WTC11 (cell line): ENCODE measurements at regions not wholly inside any gene's neighbourhood (a gene's known extent, or its start where the extent isn't known, plus 50 kb on each side); places are given as distances from the start of the nearest gene placed in this dataset.

Experiments used
- ATAC-seq: fragments of 200-7000 bp; cut with Tn5 transposase; 2 replicates; pipeline ENCODE4 v1.10.0; 2021; ENCODE audit warnings: mild to moderate bottlenecking, moderate library complexity
- CTCF ChIA-PET: fragments of 300-600 bp; sonication (Branson Sonifier 250); formaldehyde crosslinking; loops from one replicate; lab custom pipeline; 2021; ENCODE audit warnings: antibody characterized with exemption; lab: Charles Lee
- POLR2A ChIA-PET: fragments of 350-600 bp; sonication (Branson Sonifier 250); formaldehyde crosslinking; loops from one replicate; lab custom pipeline; 2021; ENCODE audit warnings: antibody characterized with exemption; lab: Charles Lee
- DNase-seq: peaks from one replicate; pipeline ENCODE4 v3.0.0; 2021; ENCODE audit warnings: low spot score
- H3K27ac Mint-ChIP-seq: 2 replicates; pipeline ENCODE4 v1.8.0; 2021; ENCODE audit warnings: mixed read lengths
- H3K27me3 Mint-ChIP-seq: 2 replicates; pipeline ENCODE4 v1.8.0; 2021; ENCODE audit warnings: low read depth, mild to moderate bottlenecking, moderate library complexity, mixed read lengths
- H3K36me3 Mint-ChIP-seq: 2 replicates; pipeline ENCODE4 v1.8.0; 2021; ENCODE audit warnings: mixed read lengths
- H3K4me1 Mint-ChIP-seq: 2 replicates; pipeline ENCODE4 v1.8.0; 2022; ENCODE audit warnings: mixed read lengths
- H3K4me3 Mint-ChIP-seq: 2 replicates; pipeline ENCODE4 v1.8.0; 2021; ENCODE audit warnings: mild to moderate bottlenecking, moderate library complexity, mixed read lengths
- H3K9me3 Mint-ChIP-seq: 2 replicates; pipeline ENCODE4 v1.8.0; 2021; ENCODE audit warnings: mixed read lengths
- AFF4 ChIP-seq: sonication (generic); formaldehyde crosslinking; IDR thresholded peaks from 2 replicates; pipeline ENCODE4 v1.8.1; 2023; ENCODE audit warnings: mild to moderate bottlenecking, missing genetic modification reagents, borderline replicate concordance
- ARID4B ChIP-seq: sonication (generic); formaldehyde crosslinking; IDR thresholded peaks from 2 replicates; pipeline ENCODE4 v1.8.0; 2023; ENCODE audit warnings: missing genetic modification reagents, mild to moderate bottlenecking, borderline replicate concordance
- ATF3 ChIP-seq: sonication (generic); formaldehyde crosslinking; conservative IDR thresholded peaks from 2 replicates; pipeline ENCODE4 v1.8.1; 2022; ENCODE audit warnings: mild to moderate bottlenecking, missing genetic modification reagents
- EMX1 ChIP-seq: fragments of 250-450 bp; sonication (Bioruptor Pico); IDR thresholded peaks from 2 replicates; pipeline ENCODE4 v1.8.0; 2021; ENCODE audit warnings: mild to moderate bottlenecking
- FOXP4 ChIP-seq: sonication (generic); formaldehyde crosslinking; IDR thresholded peaks from 2 replicates; pipeline ENCODE4 v1.8.0; 2022; ENCODE audit warnings: mild to moderate bottlenecking, missing genetic modification reagents
- JAZF1 ChIP-seq: fragments of 250-450 bp; sonication (Bioruptor Pico); IDR thresholded peaks from 2 replicates; pipeline ENCODE4 v1.9.0; 2021; ENCODE audit warnings: moderate library complexity, mild to moderate bottlenecking, inconsistent platforms
- JUN ChIP-seq: sonication (generic); formaldehyde crosslinking; IDR thresholded peaks from 2 replicates; pipeline ENCODE4 v1.8.0; 2023; ENCODE audit warnings: mild to moderate bottlenecking, missing genetic modification reagents
- NFE2L1 ChIP-seq: sonication (generic); formaldehyde crosslinking; IDR thresholded peaks from 2 replicates; pipeline ENCODE4 v1.8.1; 2023; ENCODE audit warnings: missing genetic modification reagents
- OVOL2 ChIP-seq: fragments of 250-450 bp; sonication (Bioruptor Pico); IDR thresholded peaks from 2 replicates; pipeline ENCODE4 v1.9.0; 2021; ENCODE audit warnings: mild to moderate bottlenecking, borderline replicate concordance
- PRRX2 ChIP-seq: fragments of 250-450 bp; sonication (Bioruptor Pico); IDR thresholded peaks from 2 replicates; pipeline ENCODE4 v1.8.0; 2021; ENCODE audit warnings: mild to moderate bottlenecking
- SMAD3 ChIP-seq: sonication (generic); formaldehyde crosslinking; IDR thresholded peaks from 2 replicates; pipeline ENCODE4 v1.8.0; 2022; ENCODE audit warnings: missing genetic modification reagents, mild to moderate bottlenecking, borderline replicate concordance
- ZBTB43 ChIP-seq: sonication (generic); formaldehyde crosslinking; IDR thresholded peaks from 2 replicates; pipeline ENCODE4 v1.8.1; 2023; ENCODE audit warnings: mild to moderate bottlenecking, missing genetic modification reagents
- ZNF281 ChIP-seq: sonication (generic); formaldehyde crosslinking; IDR thresholded peaks from 2 replicates; pipeline ENCODE4 v1.8.0; 2023; ENCODE audit warnings: mild to moderate bottlenecking, missing genetic modification reagents

GRCh38 chr5:133769842-133770241 lies 157.5 kb upstream of the FSTL4 start (continued):
- TF ChIP-seq ARID4B (CRISPR knock-in tag), result no peak

GRCh38 chr5:133763744-133764143 lies 151.4 kb upstream of the FSTL4 start:
- no peak overlapping the region for H3K4me3 Mint-ChIP-seq
- no peak overlapping the region for H3K27ac Mint-ChIP-seq
- H3K9me3 Mint-ChIP-seq, result no peaks in the 10 kb centered on the region
- no peak for ATAC-seq
- no peak for DNase-seq
- CTCF ChIA-PET, result interaction anchor here (1.3 kb wide), 1 partner anchor 9 kb away, joined by 5 read pairs; no protein-coding TSS in a partner anchor
- no peak for TF ChIP-seq JAZF1
- TF ChIP-seq ZBTB43 (CRISPR knock-in tag), result no peak
- TF ChIP-seq FOXP4 (CRISPR knock-in tag), result no peak
- TF ChIP-seq SMAD3, result no peak
- TF ChIP-seq PRRX2 (CRISPR knock-in tag), result no peak
- TF ChIP-seq ATF3, result no peak
- no peak for TF ChIP-seq AFF4 (CRISPR knock-in tag)
- TF ChIP-seq JUN (CRISPR knock-in tag), result no peak
- no peak for TF ChIP-seq NFE2L1 (CRISPR knock-in tag)
- TF ChIP-seq EMX1, result no peak
- TF ChIP-seq OVOL2 (CRISPR knock-in tag), result no peak
- no peak for TF ChIP-seq ZNF281
- TF ChIP-seq, all 79 proteins: peak for 0
- Mint-ChIP-seq H3K4me1 (no peaks in the 10 kb centered on the region), H3K27me3 (peaks cover 5% of the 10 kb centered on the region), H3K36me3 (no peaks in the 10 kb centered on the region)
- POLR2A ChIA-PET, result no interaction called here
